HCT116 (cell line): ENCODE measurements at regions not wholly inside any gene's neighbourhood (a gene's known extent, or its start where the extent isn't known, plus 50 kb on each side); places are given as distances from the start of the nearest gene placed in this dataset.

ENCODE experiments used
- ATAC-seq: fragments of 200-7000 bp; cut with Tn5 transposase; 2 replicates; pipeline ENCODE4 v1.9.1; 2020; ENCODE audit warnings: mild to moderate bottlenecking, moderate library complexity
- BruUV-seq: library from RNA; stranded (reverse); fragments of 400-500 nt; replicated peaks from 2 replicates; lab custom pipeline; 2021; lab: Mats Ljungman, UMichigan
- CTCF ChIA-PET: fragments of 300-600 bp; sonication (Branson Sonifier 250); formaldehyde crosslinking; loops from one replicate; lab custom pipeline; 2021; ENCODE audit warnings: antibody characterized with exemption; lab: Charles Lee
- POLR2A ChIA-PET: fragments of 300-600, 350-600 bp; sonication (Branson Sonifier 250); formaldehyde crosslinking; loops from one replicate; lab custom pipeline; 2021; ENCODE audit warnings: antibody characterized with exemption; lab: Charles Lee
- RAD21 ChIA-PET, 2 experiments: fragments of 300-600 bp; sonication (Branson Sonifier 250); formaldehyde crosslinking; loops; one replicate each; lab custom pipeline; 2023; ENCODE audit warnings: low total read pairs in 2 of 2; ENCODE audit not compliant: uncharacterized antibody in 2 of 2, unreplicated experiment in 2 of 2, low non-redundant PET in 1 of 2; lab: Charles Lee
- DNase-seq: peaks from one replicate; pipeline ENCODE4 v3.0.0-alpha.2; 2010; ENCODE audit warnings: low read depth, low spot score
- H2AFZ ChIP-seq: fragments of 200-600 bp; shearing (Covaris generic), sonication (generic); 2 replicates; pipeline ENCODE4 v1.6.1; 2017; ENCODE audit warnings: low read depth, mixed run types, mixed read lengths, antibody characterized with exemption, low read length; ENCODE audit not compliant: poor library complexity, severe bottlenecking
- H3K27ac ChIP-seq: 2 replicates; pipeline ENCODE4 v1.5.1; 2012; ENCODE audit warnings: low read depth, low read length
- H3K27me3 ChIP-seq: fragments of 200-600 bp; sonication (generic); 2 replicates; pipeline ENCODE4 v1.6.1; 2016; ENCODE audit warnings: mixed run types, low read length, mixed read lengths; ENCODE audit not compliant: insufficient read depth
- H3K36me3 ChIP-seq, 2 experiments: fragments of 200-500 bp in 1 of 2; fragments of 200-600 bp in 1 of 2; sonication (Bioruptor generic) in 1 of 2; sonication (generic) in 1 of 2; 2 replicates each; pipeline versions ENCODE4 v1.5.1 to v1.6.1; 2014 to 2016; ENCODE audit warnings: low read length in 2 of 2, inconsistent platforms in 1 of 2, mixed read lengths in 1 of 2, mixed run types in 1 of 2; ENCODE audit not compliant: insufficient read depth in 2 of 2, control insufficient read depth in 1 of 2
- H3K4me1 ChIP-seq, 2 experiments: fragments of 200-600 bp in 1 of 2; sonication (generic) in 1 of 2; 2 replicates each; pipeline versions ENCODE4 v1.5.1 to v1.6.1; 2012 to 2017; ENCODE audit warnings: low read length in 2 of 2, inconsistent platforms in 1 of 2, mild to moderate bottlenecking in 1 of 2, mixed read lengths in 1 of 2, mixed run types in 1 of 2, moderate library complexity in 1 of 2; ENCODE audit not compliant: insufficient read depth in 2 of 2, control insufficient read depth in 1 of 2
- H3K4me2 ChIP-seq: fragments of 200-600 bp; sonication (generic); 2 replicates; pipeline ENCODE4 v1.6.1; 2017; ENCODE audit warnings: mixed run types, low read length, mixed read lengths
- H3K4me3 ChIP-seq, 2 experiments: fragments of 200-600 bp in 1 of 2; sonication (generic) in 1 of 2; replicated peaks in 1 of 2; 2 replicates each; pipeline ENCODE4 v1.5.1; 2011 to 2016; ENCODE audit warnings: low read length in 2 of 2, control low read depth in 1 of 2, low read depth in 1 of 2, mild to moderate bottlenecking in 1 of 2, mixed read lengths in 1 of 2, mixed run types in 1 of 2
- H3K79me2 ChIP-seq: fragments of 200-600 bp; sonication (generic); 2 replicates; pipeline ENCODE4 v1.6.1; 2017; ENCODE audit warnings: mild to moderate bottlenecking, mixed run types, low read length, moderate library complexity, mixed read lengths; ENCODE audit not compliant: insufficient read depth
- H3K9ac ChIP-seq: fragments of 200-600 bp; sonication (generic); 2 replicates; pipeline ENCODE4 v1.6.1; 2016; ENCODE audit warnings: low read length, mixed read lengths
- H3K9me2 ChIP-seq: fragments of 200-600 bp; sonication (generic), shearing (Covaris generic); 2 replicates; pipeline ENCODE4 v1.6.1; 2017; ENCODE audit warnings: mixed run types, mild to moderate bottlenecking, moderate library complexity; ENCODE audit not compliant: insufficient read depth
- H3K9me3 ChIP-seq, 2 experiments: fragments of 200-500 bp in 1 of 2; fragments of 200-600 bp in 1 of 2; sonication (Bioruptor generic) in 1 of 2; sonication (generic) in 1 of 2; 2 replicates each; pipeline ENCODE4 v1.6.1; 2014 to 2017; ENCODE audit warnings: low read length in 2 of 2, mixed read lengths in 2 of 2, inconsistent platforms in 1 of 2, low read depth in 1 of 2, mild to moderate bottlenecking in 1 of 2, mixed run types in 1 of 2, moderate library complexity in 1 of 2; ENCODE audit not compliant: control insufficient read depth in 1 of 2, insufficient read depth in 1 of 2
- H4K20me1 ChIP-seq: fragments of 200-600 bp; sonication (generic), shearing (Covaris generic); 2 replicates; pipeline ENCODE4 v1.6.1; 2017; ENCODE audit warnings: mixed run types, mild to moderate bottlenecking, moderate library complexity; ENCODE audit not compliant: insufficient read depth
- CBX3 ChIP-seq: IDR thresholded peaks from 2 replicates; pipeline ENCODE4 v1.6.1; 2012; ENCODE audit warnings: low read depth
- CEBPB ChIP-seq: IDR thresholded peaks from 2 replicates; pipeline ENCODE4 v1.6.1; 2012; ENCODE audit warnings: low read depth
- ELF1 ChIP-seq: IDR thresholded peaks from 2 replicates; pipeline ENCODE4 v1.6.1; 2012; ENCODE audit warnings: low read depth, borderline replicate concordance
- EZH2phosphoT487 ChIP-seq: fragments of 200-600 bp; IDR thresholded peaks from 2 replicates; pipeline ENCODE4 v1.6.1; 2018; ENCODE audit warnings: antibody characterized with exemption, borderline replicate concordance
- JUND ChIP-seq: IDR thresholded peaks from 2 replicates; pipeline ENCODE4 v1.6.1; 2012
- MAX ChIP-seq: IDR thresholded peaks from 2 replicates; pipeline ENCODE4 v1.6.1; 2012
- POLR2AphosphoS5 ChIP-seq: IDR thresholded peaks from 2 replicates; pipeline ENCODE4 v1.6.1; 2011; ENCODE audit warnings: mild to moderate bottlenecking, low read depth, low read length, moderate library complexity
- REST ChIP-seq: IDR thresholded peaks from 2 replicates; pipeline ENCODE4 v1.6.1; 2012; ENCODE audit warnings: low read depth
- SIN3A ChIP-seq: IDR thresholded peaks from 2 replicates; pipeline ENCODE4 v1.6.1; 2012; ENCODE audit warnings: low read depth
- SP1 ChIP-seq: IDR thresholded peaks from 2 replicates; pipeline ENCODE4 v1.6.1; 2012; ENCODE audit warnings: low read depth
- SRF ChIP-seq: IDR thresholded peaks from 2 replicates; pipeline ENCODE4 v1.6.1; 2012; ENCODE audit warnings: low read depth
- TCF7L2 ChIP-seq: IDR thresholded peaks from 2 replicates; pipeline ENCODE4 v1.7.0; 2011; ENCODE audit warnings: borderline replicate concordance, inconsistent platforms; ENCODE audit not compliant: insufficient read depth, insufficient read length; ENCODE audit errors: extremely low read depth
- ZBTB33 ChIP-seq: IDR thresholded peaks from 2 replicates; pipeline ENCODE4 v1.6.1; 2011; ENCODE audit warnings: mild to moderate bottlenecking, low read length, moderate library complexity; ENCODE audit not compliant: insufficient replicate concordance; ENCODE audit errors: extremely low read depth
- ZNF274 ChIP-seq: fragments of 200-500 bp; sonication (Bioruptor generic); IDR thresholded peaks from 2 replicates; pipeline ENCODE4 v1.6.1; 2014; ENCODE audit warnings: mild to moderate bottlenecking, low read depth, low read length, inconsistent platforms
- intact Hi-C: fragments of 100-400 bp; cut with micrococcal nuclease; formaldehyde crosslinking; loops from 2 replicates; pipeline ENCODE4 v1.10.0; 2022

- ATAC-seq (no peak), DNase-seq (no peak)
- no peak overlapping the region for H3K9ac ChIP-seq
- intact Hi-C loops, result no loop called here
- POLR2A ChIA-PET, result no interaction called here
- TF ChIP-seq JUND (no peak), ELF1 (no peak), REST (no peak), CEBPB (no peak), SP1 (no peak), TCF7L2 (no peak), MAX (no peak), CBX3 (no peak), ZNF274 (no peak), EZH2phosphoT487 (no peak), SRF (no peak), ZBTB33 (no peak), SIN3A (no peak), POLR2AphosphoS5 (no peak)
- TF ChIP-seq, all 23 proteins: peak for 0
- Histone ChIP-seq H3K4me1 (no peaks in the 10 kb centered on the region), H3K36me3 (no peaks in the 10 kb centered on the region), H2AFZ (no peak overlapping the region), H3K9me2 (no peaks in the 10 kb centered on the region), H3K4me2 (no peak overlapping the region), H3K4me3 (no peak overlapping the region), H3K27ac (no peak overlapping the region), H3K79me2 (no peaks in the 10 kb centered on the region), H3K9me3 (no peaks in the 10 kb centered on the region), H3K27me3 (peaks cover 1% of the 10 kb centered on the region), H4K20me1 (no peaks in the 10 kb centered on the region)
- BruUV-seq, result no TSS peak
- ChIA-PET RAD21 (no interaction called here), CTCF (no interaction called here)
These were observed 774.8 kb downstream of the KCTD16 start for GRCh38 chr5:144945503-144945902.
